Activated CD8-positive, alpha-beta T cell treated with anti-CD3 and anti-CD28 coated beads for 36 hours (primary cell): ENCODE measurements at regions not wholly inside any gene's neighbourhood (a gene's known extent, or its start where the extent isn't known, plus 50 kb on each side); places are given as distances from the start of the nearest gene placed in this dataset.

Source experiments
- ATAC-seq: fragments of 200-7000 bp; cut with Tn5 transposase; one replicate; pipeline ENCODE4 v1.10.0; 2021; ENCODE audit warnings: mild to moderate bottlenecking, moderate library complexity
- CTCF ChIA-PET: fragments of 350-600 bp; sonication (Branson Sonifier 250); formaldehyde crosslinking; loops from one replicate; lab custom pipeline; 2021; ENCODE audit warnings: antibody characterized with exemption; lab: Charles Lee
- POLR2A ChIA-PET: fragments of 350-600 bp; sonication (Branson Sonifier 250); formaldehyde crosslinking; loops from one replicate; lab custom pipeline; 2021; ENCODE audit warnings: antibody characterized with exemption; lab: Charles Lee
- DNase-seq: peaks from one replicate; pipeline ENCODE4 v3.0.0-alpha.2; 2020
- H3K27ac Mint-ChIP-seq: one replicate; pipeline ENCODE4 v1.8.0; 2021; ENCODE audit warnings: mild to moderate bottlenecking, mixed read lengths
- H3K27me3 Mint-ChIP-seq: one replicate; pipeline ENCODE4 v1.8.0; 2021; ENCODE audit warnings: mixed read lengths
- H3K36me3 Mint-ChIP-seq: one replicate; pipeline ENCODE4 v1.8.0; 2021; ENCODE audit warnings: low read depth, mixed read lengths
- H3K4me1 Mint-ChIP-seq: one replicate; pipeline ENCODE4 v1.8.0; 2021; ENCODE audit warnings: low read depth, mixed read lengths
- H3K4me3 Mint-ChIP-seq: one replicate; pipeline ENCODE4 v1.8.0; 2021; ENCODE audit warnings: mild to moderate bottlenecking, moderate library complexity, mixed read lengths
- H3K9me3 Mint-ChIP-seq: one replicate; pipeline ENCODE4 v1.8.0; 2021; ENCODE audit warnings: mixed read lengths
- CTCF ChIP-seq: fragments of 200-600 bp; IDR thresholded peaks from one replicate; pipeline ENCODE4 v1.8.0; 2022; ENCODE audit warnings: antibody characterized with exemption, mild to moderate bottlenecking
- intact Hi-C: fragments of 100-400 bp; cut with micrococcal nuclease; formaldehyde crosslinking; loops from one replicate; pipeline ENCODE4 v1.10.0; 2022

GRCh38 chr14:84209031-84209430 is 1320.9 kb upstream of the FLRT2 start:
- intact Hi-C loops, result no loop called here
- ChIA-PET POLR2A (no interaction called here), CTCF (interaction anchor here (1.3 kb wide), 1 partner anchor 10 kb away, joined by 3 read pairs; no protein-coding TSS in a partner anchor)
- ATAC-seq (no peak), DNase-seq (no peak)
- no peaks in the 10 kb centered on the region for H3K4me1 Mint-ChIP-seq
- H3K9me3 Mint-ChIP-seq, result peaks cover 20% of the 10 kb centered on the region
- H3K36me3 Mint-ChIP-seq, result no peaks in the 10 kb centered on the region
- TF ChIP-seq CTCF, result no peak
- H3K4me3 Mint-ChIP-seq, result no peak overlapping the region
- H3K27me3 Mint-ChIP-seq, result no peaks in the 10 kb centered on the region
- no peak overlapping the region for H3K27ac Mint-ChIP-seq

- CTCF ChIA-PET, result no interaction called here
- ATAC-seq, result no peak
- no peak for TF ChIP-seq CTCF
- no peak overlapping the region for H3K27ac Mint-ChIP-seq
- H3K4me1 Mint-ChIP-seq, result no peaks in the 10 kb centered on the region
- POLR2A ChIA-PET, result no interaction called here
- H3K4me3 Mint-ChIP-seq, result no peak overlapping the region
- no peaks in the 10 kb centered on the region for H3K36me3 Mint-ChIP-seq
- peaks cover 13% of the 10 kb centered on the region for H3K9me3 Mint-ChIP-seq
- H3K27me3 Mint-ChIP-seq, result no peaks in the 10 kb centered on the region
- intact Hi-C loops, result no loop called here
- DNase-seq, result no peak
Measured at GRCh38 chr14:84217066-84217465, 1312.9 kb upstream of the FLRT2 start.

- peaks cover 9% of the 10 kb centered on the region for H3K9me3 Mint-ChIP-seq
- ATAC-seq, result no peak
- H3K27ac Mint-ChIP-seq, result no peak overlapping the region
- no peak for DNase-seq
- no peaks in the 10 kb centered on the region for H3K4me1 Mint-ChIP-seq
- H3K4me3 Mint-ChIP-seq, result no peak overlapping the region
- intact Hi-C loops, result no loop called here
- ChIA-PET POLR2A (no interaction called here), CTCF (no interaction called here)
- H3K36me3 Mint-ChIP-seq, result no peaks in the 10 kb centered on the region
- no peak for TF ChIP-seq CTCF
- no peaks in the 10 kb centered on the region for H3K27me3 Mint-ChIP-seq
Measured at GRCh38 chr14:84225268-84225667, 1304.7 kb upstream of the FLRT2 start.

GRCh38 chr14:84228702-84229101 is 1301.2 kb upstream of the FLRT2 start:
- intact Hi-C loops, result no loop called here
- DNase-seq (no peak), ATAC-seq (no peak)
- Mint-ChIP-seq H3K4me3 (no peak overlapping the region), H3K9me3 (peaks cover 9% of the 10 kb centered on the region), H3K36me3 (no peaks in the 10 kb centered on the region), H3K27me3 (no peaks in the 10 kb centered on the region), H3K27ac (no peak overlapping the region), H3K4me1 (no peaks in the 10 kb centered on the region)
- ChIA-PET POLR2A (no interaction called here), CTCF (no interaction called here)
- TF ChIP-seq CTCF, result no peak

- no peak for DNase-seq
- ChIA-PET CTCF (interaction anchor here (0.7 kb wide), 1 partner anchor 19 kb away, joined by 3 read pairs; no protein-coding TSS in a partner anchor), POLR2A (no interaction called here)
- Mint-ChIP-seq H3K36me3 (no peaks in the 10 kb centered on the region), H3K4me1 (no peaks in the 10 kb centered on the region), H3K4me3 (no peak overlapping the region), H3K9me3 (peaks cover 11% of the 10 kb centered on the region), H3K27me3 (no peaks in the 10 kb centered on the region), H3K27ac (no peak overlapping the region)
- intact Hi-C loops, result no loop called here
- no peak for TF ChIP-seq CTCF
- ATAC-seq, result no peak
Measured at GRCh38 chr14:84234281-84234680, 1295.7 kb upstream of the FLRT2 start.
